SK-N-MC (cell line): ENCODE measurements at regions not wholly inside any gene's neighbourhood (a gene's known extent, or its start where the extent isn't known, plus 50 kb on each side); places are given as distances from the start of the nearest gene placed in this dataset.

Experiments
- EZH2 ChIP-seq: fragments of 200-600 bp; sonication (generic); IDR thresholded peaks from one replicate; pipeline ENCODE4 v1.6.1; 2017; ENCODE audit warnings: antibody characterized with exemption
- FOXP2 ChIP-seq: optimal IDR thresholded peaks from 2 replicates; pipeline ENCODE3; 2011; ENCODE audit warnings: mild to moderate bottlenecking, moderate library complexity; ENCODE audit not compliant: insufficient read depth; ENCODE audit errors: extremely low read length, control extremely low read depth
- POLR2AphosphoS5 ChIP-seq: IDR thresholded peaks from 2 replicates; pipeline ENCODE4 v1.6.1; 2012; ENCODE audit warnings: mild to moderate bottlenecking, low read depth, low read length, borderline replicate concordance

DNA sequence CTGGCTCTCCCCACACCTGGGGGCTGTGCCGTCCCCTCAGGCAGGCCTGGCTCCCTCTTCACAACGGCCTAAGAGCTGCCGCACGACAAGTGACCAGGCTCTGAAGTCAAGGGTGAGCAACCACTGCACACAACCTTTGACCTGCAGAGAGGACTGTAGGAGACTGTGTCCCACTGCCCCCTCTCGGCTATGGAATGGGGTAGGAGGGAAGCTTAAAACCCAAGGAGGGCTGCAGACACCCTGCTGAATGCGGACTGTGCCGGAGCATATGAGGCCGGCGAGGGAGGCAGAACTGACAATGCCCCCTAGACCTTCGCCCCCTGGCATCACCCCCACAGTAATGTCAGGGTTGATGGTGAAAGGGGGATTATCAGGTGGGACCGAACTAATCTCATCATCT is 311.9 kb downstream of the CTTN start:
- TF ChIP-seq EZH2 (no peak), POLR2AphosphoS5 (no peak), FOXP2 (no peak)
